Mammary epithelial cell (primary cell): ENCODE measurements at regions not wholly inside any gene's neighbourhood (a gene's known extent, or its start where the extent isn't known, plus 50 kb on each side); places are given as distances from the start of the nearest gene placed in this dataset.

Source experiments
- EZH2 ChIP-seq: IDR thresholded peaks from 2 replicates; pipeline ENCODE4 v1.6.1; 2012; ENCODE audit warnings: low read length, inconsistent platforms, borderline replicate concordance
- TF ChIP-seq, protein P1 (sequence below), 2 donors: IDR thresholded peaks in 1 of 2; conservative IDR thresholded peaks in 1 of 2; 2 replicates each; pipeline ENCODE4 v1.5.1; 2011 to 2012; ENCODE audit warnings: inconsistent platforms in 2 of 2, low read length in 2 of 2, mild to moderate bottlenecking in 2 of 2, control low read depth in 1 of 2, low read depth in 1 of 2; ENCODE audit not compliant: insufficient read depth in 1 of 2; ENCODE audit errors: extremely low read depth in 1 of 2

DNA sequence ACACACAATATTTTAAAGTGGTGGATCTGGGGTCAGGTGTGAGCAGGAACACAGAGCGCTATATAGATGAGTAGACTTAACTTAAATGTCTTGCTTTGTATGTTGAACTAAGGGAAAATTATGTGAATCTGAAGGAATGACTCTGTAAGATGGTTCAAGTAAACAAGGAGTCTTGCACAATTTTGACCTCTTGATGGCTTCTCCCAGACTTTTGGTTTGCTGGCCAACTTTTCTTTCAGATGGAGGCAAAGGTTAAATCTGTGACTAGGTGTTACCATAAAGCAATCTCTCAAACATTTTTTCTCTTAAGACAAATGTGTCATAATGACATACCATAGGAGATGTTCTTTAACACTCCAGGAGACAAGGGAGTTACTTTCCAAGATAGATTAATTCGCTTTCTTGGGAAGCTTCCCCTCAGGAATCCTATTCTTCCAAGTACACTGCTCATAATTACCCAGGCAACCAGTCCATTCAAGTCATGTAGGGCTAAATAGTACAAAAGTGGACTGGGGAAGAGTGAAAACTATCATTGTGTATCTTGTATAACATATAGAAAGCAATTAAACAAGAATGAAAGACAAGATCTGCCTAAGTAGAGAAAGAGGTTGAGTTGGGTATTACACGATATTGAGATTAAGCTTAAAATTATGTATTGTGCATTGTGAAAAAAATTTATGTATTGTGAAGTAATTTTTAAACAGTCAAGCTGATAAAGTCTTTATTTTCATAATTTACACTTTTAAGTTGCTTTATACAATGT, 60.3 kb upstream of the SLC27A6 start:
- TF ChIP-seq, protein P1, sequence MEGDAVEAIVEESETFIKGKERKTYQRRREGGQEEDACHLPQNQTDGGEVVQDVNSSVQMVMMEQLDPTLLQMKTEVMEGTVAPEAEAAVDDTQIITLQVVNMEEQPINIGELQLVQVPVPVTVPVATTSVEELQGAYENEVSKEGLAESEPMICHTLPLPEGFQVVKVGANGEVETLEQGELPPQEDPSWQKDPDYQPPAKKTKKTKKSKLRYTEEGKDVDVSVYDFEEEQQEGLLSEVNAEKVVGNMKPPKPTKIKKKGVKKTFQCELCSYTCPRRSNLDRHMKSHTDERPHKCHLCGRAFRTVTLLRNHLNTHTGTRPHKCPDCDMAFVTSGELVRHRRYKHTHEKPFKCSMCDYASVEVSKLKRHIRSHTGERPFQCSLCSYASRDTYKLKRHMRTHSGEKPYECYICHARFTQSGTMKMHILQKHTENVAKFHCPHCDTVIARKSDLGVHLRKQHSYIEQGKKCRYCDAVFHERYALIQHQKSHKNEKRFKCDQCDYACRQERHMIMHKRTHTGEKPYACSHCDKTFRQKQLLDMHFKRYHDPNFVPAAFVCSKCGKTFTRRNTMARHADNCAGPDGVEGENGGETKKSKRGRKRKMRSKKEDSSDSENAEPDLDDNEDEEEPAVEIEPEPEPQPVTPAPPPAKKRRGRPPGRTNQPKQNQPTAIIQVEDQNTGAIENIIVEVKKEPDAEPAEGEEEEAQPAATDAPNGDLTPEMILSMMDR (conservative IDR thresholded peaks at IDR 0.05 in 1 of 2, IDR thresholded peaks at IDR 0.05 in 1 of 2; ENCODE audit: extremely low read depth in 1 of 2, insufficient read depth in 1 of 2, low read depth in 1 of 2, low read length in 2 of 2) = no peak
- no peak for TF ChIP-seq EZH2
